Mucosa of descending colon (tissue), 3 donors: ENCODE measurements at regions not wholly inside any gene's neighbourhood (a gene's known extent, or its start where the extent isn't known, plus 50 kb on each side); places are given as distances from the start of the nearest gene placed in this dataset.
"Not testable (repeated sequence)": the region's sequence is repeated elsewhere in the genome, so short reads cannot be mapped to it uniquely, and the experiment has no call there.

ENCODE experiments used
- ATAC-seq: fragments of 200-7000 bp; cut with Tn5 transposase; one replicate; pipeline ENCODE4 v1.9.1; 2020; ENCODE audit warnings: mild to moderate bottlenecking, moderate library complexity
- DNase-seq, 3 donors: peaks; one replicate each; pipeline ENCODE4 v3.0.0-alpha.2; 2020
- H3K36me3 ChIP-seq: fragments of 200-600 bp; one replicate; pipeline ENCODE4 v1.8.0; 2021; ENCODE audit warnings: low read depth, mild to moderate bottlenecking
- H3K4me1 ChIP-seq: fragments of 200-600 bp; one replicate; pipeline ENCODE4 v1.8.0; 2021; ENCODE audit warnings: low read depth, mild to moderate bottlenecking
- H3K4me3 ChIP-seq: fragments of 200-600 bp; one replicate; pipeline ENCODE4 v1.8.0; 2021; ENCODE audit warnings: mild to moderate bottlenecking
- H3K9me3 ChIP-seq: fragments of 200-600 bp; one replicate; pipeline ENCODE4 v1.8.0; 2021; ENCODE audit warnings: mild to moderate bottlenecking
- CTCF ChIP-seq: fragments of 200-600 bp; IDR thresholded peaks from one replicate; pipeline ENCODE4 v1.8.0; 2022; ENCODE audit warnings: antibody characterized with exemption, mild to moderate bottlenecking
- intact Hi-C, 2 donors: fragments of 100-400 bp; cut with DNase I in 1 of 2; cut with micrococcal nuclease in 1 of 2; formaldehyde crosslinking; loops; one replicate each; pipeline versions ENCODE4 v1.11.0 to v1.11.1; 2022; cut with DNase I, micrococcal nuclease
- donor health status: DM: no; HTN: no; CAD: no; lungs with moderate emphysema.
- donor health status: DM: no; HTN: no; CAD: no.
- donor health status: DM: no; HTN: yes; CAD: no.

GRCh38 chr7:1302936-1303335 lies 70.3 kb downstream of the UNCX start:
- no peak overlapping the region for H3K4me3 ChIP-seq
- H3K4me1 ChIP-seq: no peaks in the 10 kb centered on the region
- no peaks in the 10 kb centered on the region for H3K36me3 ChIP-seq
- no peak for TF ChIP-seq CTCF
- DNase-seq (no peak), ATAC-seq (no peak)
- intact Hi-C loops: no loop called here
- H3K9me3 ChIP-seq: no peaks in the 10 kb centered on the region

- DNase-seq, H3K36me3 ChIP-seq, H3K4me3 ChIP-seq, H3K9me3 ChIP-seq, ATAC-seq, H3K4me1 ChIP-seq, intact Hi-C loops: not testable (repeated sequence)
These were observed 71.3 kb downstream of the UNCX start for GRCh38 chr7:1304011-1304410.

- TF ChIP-seq CTCF: no peak
- Histone ChIP-seq H3K4me3 (no peak overlapping the region), H3K36me3 (no peaks in the 10 kb centered on the region), H3K9me3 (no peaks in the 10 kb centered on the region), H3K4me1 (no peaks in the 10 kb centered on the region)
- DNase-seq (no peak), ATAC-seq (no peak)
- intact Hi-C loops: no loop called here
These were observed 73.2 kb downstream of the UNCX start for GRCh38 chr7:1305873-1306272.

GRCh38 chr7:1307828-1308227 lies 75.2 kb downstream of the UNCX start:
- intact Hi-C loops: no loop called here
- TF ChIP-seq CTCF: no peak
- Histone ChIP-seq H3K36me3 (no peaks in the 10 kb centered on the region), H3K4me3 (no peak overlapping the region), H3K4me1 (no peaks in the 10 kb centered on the region), H3K9me3 (no peaks in the 10 kb centered on the region)
- ATAC-seq: no peak
- no peak for DNase-seq

- H3K36me3 ChIP-seq: no peaks in the 10 kb centered on the region
- H3K4me3 ChIP-seq: no peak overlapping the region
- intact Hi-C loops: no loop called here
- ATAC-seq (no peak), DNase-seq (no peak)
- no peak for TF ChIP-seq CTCF
- no peaks in the 10 kb centered on the region for H3K9me3 ChIP-seq
- H3K4me1 ChIP-seq: no peaks in the 10 kb centered on the region
These were observed 76.6 kb downstream of the UNCX start for GRCh38 chr7:1309290-1309689.

GRCh38 chr7:1309996-1310395 lies 77.3 kb downstream of the UNCX start:
- no peaks in the 10 kb centered on the region for H3K9me3 ChIP-seq
- intact Hi-C loops: no loop called here
- no peak for ATAC-seq
- H3K36me3 ChIP-seq: no peaks in the 10 kb centered on the region
- no peaks in the 10 kb centered on the region for H3K4me1 ChIP-seq
- no peak for DNase-seq
- H3K4me3 ChIP-seq: no peak overlapping the region
- no peak for TF ChIP-seq CTCF
